ENCODE measurements at regions not wholly inside any gene's neighbourhood (a gene's known extent, or its start where the extent isn't known, plus 50 kb on each side); places are given as distances from the start of the nearest gene placed in this dataset.
A peak's percentile ranks its signal among the peaks of the same experiment; 100 is the strongest.

DNA sequence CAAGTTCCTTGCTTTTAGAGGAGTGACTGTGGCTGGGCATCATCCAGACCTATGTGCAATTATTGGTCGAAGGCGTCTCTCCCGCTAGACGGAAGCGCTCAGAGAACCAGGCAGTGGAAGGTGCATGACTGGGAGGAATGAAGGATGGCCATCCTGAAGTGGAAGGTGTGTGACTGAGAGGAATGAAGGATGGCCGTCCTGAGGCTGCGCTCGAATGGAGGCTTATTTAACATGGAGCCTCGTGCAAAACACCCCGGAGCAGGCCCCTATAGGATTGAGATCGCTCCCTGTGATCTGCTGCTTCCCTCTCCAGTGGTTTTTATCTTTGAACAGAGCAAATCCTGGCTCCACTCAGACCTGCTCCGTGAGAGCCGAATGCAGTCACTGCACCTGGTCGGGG, 140.2 kb upstream of the ID2 start:
- TF ChIP-seq EZH2phosphoT487 (IDR thresholded peaks at IDR 0.05) (no peak), EZH2 (IDR thresholded peaks at IDR 0.05) (no peak), CTCF (IDR thresholded peaks at IDR 0.05) (no peak)
- Histone ChIP-seq H3K79me2 (ENCODE audit: low read depth) (no peaks in the 10 kb centered on the region), H3F3A (ENCODE audit: low read depth) (no peaks in the 10 kb centered on the region), H3K27me3 (no peaks in the 10 kb centered on the region), H3K4me3 (no peak overlapping the region), H2AFZ (replicated peaks) (no peak overlapping the region), H3K36me3 (no peaks in the 10 kb centered on the region), H3K27ac (no peak overlapping the region), H3K4me2 (no peak overlapping the region), H3K9ac (no peak overlapping the region), H3K4me1 (no peaks in the 10 kb centered on the region), H4K20me1 (ENCODE audit: low read depth) (no peaks in the 10 kb centered on the region), H3K9me3 (ENCODE audit: low read depth) (no peaks in the 10 kb centered on the region)
- H3K27ac Mint-ChIP-seq: peak overlapping the region; percentile 88
- no peaks in the 10 kb centered on the region for H3K36me3 Mint-ChIP-seq
- no peak overlapping the region for H3K4me3 Mint-ChIP-seq
- peaks cover 8% of the 10 kb centered on the region for H3K27me3 Mint-ChIP-seq (ENCODE audit: insufficient read depth, low read depth)
- H3K9me3 Mint-ChIP-seq: no peaks in the 10 kb centered on the region
- peaks cover 59% of the 10 kb centered on the region for H3K4me1 Mint-ChIP-seq
- no peak for DNase-seq (ENCODE audit: low spot score)

- H3K36me3 ChIP-seq: no peaks in the 10 kb centered on the region
- H3F3A ChIP-seq (ENCODE audit: low read depth): no peaks in the 10 kb centered on the region
- H2AFZ ChIP-seq (replicated peaks): no peak overlapping the region
- H3K27me3 Mint-ChIP-seq (ENCODE audit: insufficient read depth, low read depth): peaks cover 5% of the 10 kb centered on the region
- peak overlapping the region; percentile 26 for H3K27ac Mint-ChIP-seq
- no peaks in the 10 kb centered on the region for H4K20me1 ChIP-seq (ENCODE audit: low read depth)
- H3K9me3 ChIP-seq (ENCODE audit: low read depth): no peaks in the 10 kb centered on the region
- peaks cover 1% of the 10 kb centered on the region for H3K36me3 Mint-ChIP-seq
- H3K27me3 ChIP-seq: no peaks in the 10 kb centered on the region
- no peak overlapping the region for H3K4me3 Mint-ChIP-seq
- no peak for TF ChIP-seq EZH2phosphoT487 (IDR thresholded peaks at IDR 0.05)
- no peak for TF ChIP-seq CTCF (IDR thresholded peaks at IDR 0.05)
- no peak for TF ChIP-seq EZH2 (IDR thresholded peaks at IDR 0.05)
- peaks cover 59% of the 10 kb centered on the region for H3K4me1 Mint-ChIP-seq
- no peak overlapping the region for H3K4me2 ChIP-seq
- no peak overlapping the region for H3K4me3 ChIP-seq
- H3K27ac ChIP-seq: no peak overlapping the region
- no peak for DNase-seq (ENCODE audit: low spot score)
- no peaks in the 10 kb centered on the region for H3K4me1 ChIP-seq
- H3K9me3 Mint-ChIP-seq: no peaks in the 10 kb centered on the region
- no peak overlapping the region for H3K9ac ChIP-seq
- H3K79me2 ChIP-seq (ENCODE audit: low read depth): no peaks in the 10 kb centered on the region
These were observed 139.3 kb upstream of the ID2 start for GRCh38 chr2:8542381-8543059.

DNA sequence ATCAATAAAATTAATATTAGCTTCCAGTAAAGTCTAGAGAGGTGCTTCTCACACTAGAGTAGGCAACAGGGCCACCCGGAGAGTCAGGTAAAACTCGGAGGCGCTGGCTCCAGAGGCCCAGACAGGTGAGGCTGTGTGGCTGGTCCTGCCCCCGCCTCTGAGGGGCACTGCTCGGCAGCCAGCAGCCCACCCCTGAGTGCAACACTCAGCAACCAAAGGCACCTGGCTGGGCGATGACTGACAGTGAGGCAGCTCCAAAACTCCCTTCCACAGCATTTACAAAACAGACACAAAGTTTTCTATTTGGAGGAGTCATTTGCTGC, 138.8 kb upstream of the ID2 start:
- H3K4me2 ChIP-seq: no peak overlapping the region

More for the DNA sequence above, 138.8 kb upstream of the ID2 start:
- Histone ChIP-seq H3K9me3 (ENCODE audit: low read depth) (no peaks in the 10 kb centered on the region), H2AFZ (replicated peaks) (no peak overlapping the region), H3K4me3 (no peak overlapping the region), H3K27ac (no peak overlapping the region), H3K36me3 (no peaks in the 10 kb centered on the region), H3K27me3 (no peaks in the 10 kb centered on the region), H3K79me2 (ENCODE audit: low read depth) (no peaks in the 10 kb centered on the region), H4K20me1 (ENCODE audit: low read depth) (no peaks in the 10 kb centered on the region), H3F3A (ENCODE audit: low read depth) (no peaks in the 10 kb centered on the region), H3K4me1 (no peaks in the 10 kb centered on the region), H3K9ac (no peak overlapping the region)
- no peak overlapping the region for H3K4me3 Mint-ChIP-seq
- peaks cover 57% of the 10 kb centered on the region for H3K4me1 Mint-ChIP-seq
- H3K27ac Mint-ChIP-seq: peak overlapping the region; percentile 26
- peaks cover 10% of the 10 kb centered on the region for H3K27me3 Mint-ChIP-seq (ENCODE audit: insufficient read depth, low read depth)
- TF ChIP-seq EZH2phosphoT487 (IDR thresholded peaks at IDR 0.05) (no peak), EZH2 (IDR thresholded peaks at IDR 0.05) (no peak), CTCF (IDR thresholded peaks at IDR 0.05) (no peak)
- peaks cover 1% of the 10 kb centered on the region for H3K36me3 Mint-ChIP-seq
- DNase-seq (ENCODE audit: low spot score): no peak
- H3K9me3 Mint-ChIP-seq: no peaks in the 10 kb centered on the region
